ENCODE measurements at regions not wholly inside any gene's neighbourhood (a gene's known extent, or its start where the extent isn't known, plus 50 kb on each side); places are given as distances from the start of the nearest gene placed in this dataset.

GRCh38 chr2:116133381-116133942, 1681.0 kb upstream of the DDX18 start:
- Histone ChIP-seq H3K27ac (no peak overlapping the region), H3K9me3 (ENCODE audit: low read depth) (no peaks in the 10 kb centered on the region), H3K36me3 (no peaks in the 10 kb centered on the region), H3K4me3 (no peak overlapping the region), H3K4me1 (ENCODE audit: low read depth) (no peaks in the 10 kb centered on the region), H3K27me3 (no peaks in the 10 kb centered on the region)
- DNase-seq (ENCODE audit: low read depth in 1 of 2, low spot score in 1 of 2), result no peak
- no peak for TF ChIP-seq CTCF (IDR thresholded peaks at IDR 0.05; ENCODE audit: low read depth, low read length)

DNA sequence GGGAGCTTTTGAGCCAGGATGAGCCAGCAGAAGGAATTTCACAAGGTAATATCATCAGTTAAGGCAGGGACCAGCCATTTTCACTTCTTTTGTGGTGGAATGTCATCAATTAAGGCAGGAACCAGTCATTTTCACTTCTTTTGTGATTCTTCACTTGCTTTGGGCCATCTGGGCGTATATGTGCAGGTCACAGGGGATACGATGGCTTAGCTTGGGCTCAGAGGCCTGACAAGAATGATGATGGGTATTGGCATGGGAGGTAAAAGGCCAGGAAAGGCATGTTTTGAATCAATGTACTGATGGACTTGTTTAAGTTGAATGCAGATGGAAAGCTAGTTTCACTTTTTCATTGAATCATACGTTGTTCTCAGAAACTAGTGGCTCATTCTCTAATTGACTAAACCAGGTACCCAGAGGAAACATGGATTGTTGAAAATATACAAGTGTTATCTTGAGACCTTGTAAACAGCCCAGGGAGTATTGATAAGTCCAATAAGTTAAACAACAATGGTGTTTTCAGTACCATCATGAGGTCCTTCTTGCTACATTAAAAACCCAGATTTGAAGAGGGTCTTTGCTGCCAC, 1672.5 kb upstream of the DDX18 start:
- no peaks in the 10 kb centered on the region for H3K27me3 ChIP-seq
- H3K27ac ChIP-seq, result no peak overlapping the region
- H3K4me3 ChIP-seq, result no peak overlapping the region
- H3K36me3 ChIP-seq, result no peaks in the 10 kb centered on the region
- no peaks in the 10 kb centered on the region for H3K9me3 ChIP-seq (ENCODE audit: low read depth)
- TF ChIP-seq CTCF (IDR thresholded peaks at IDR 0.05; ENCODE audit: low read depth, low read length), result no peak
- H3K4me1 ChIP-seq (ENCODE audit: low read depth), result no peaks in the 10 kb centered on the region
- DNase-seq (ENCODE audit: low read depth in 1 of 2, low spot score in 1 of 2), result no peak

GRCh38 chr2:116142644-116143227, 1671.8 kb upstream of the DDX18 start:
- no peak for DNase-seq (ENCODE audit: low read depth in 1 of 2, low spot score in 1 of 2)
- no peaks in the 10 kb centered on the region for H3K9me3 ChIP-seq (ENCODE audit: low read depth)
- no peak for TF ChIP-seq CTCF (IDR thresholded peaks at IDR 0.05; ENCODE audit: low read depth, low read length)
- H3K36me3 ChIP-seq, result no peaks in the 10 kb centered on the region
- no peak overlapping the region for H3K4me3 ChIP-seq
- H3K27me3 ChIP-seq, result no peaks in the 10 kb centered on the region
- no peak overlapping the region for H3K27ac ChIP-seq
- H3K4me1 ChIP-seq (ENCODE audit: low read depth), result no peaks in the 10 kb centered on the region

DNA sequence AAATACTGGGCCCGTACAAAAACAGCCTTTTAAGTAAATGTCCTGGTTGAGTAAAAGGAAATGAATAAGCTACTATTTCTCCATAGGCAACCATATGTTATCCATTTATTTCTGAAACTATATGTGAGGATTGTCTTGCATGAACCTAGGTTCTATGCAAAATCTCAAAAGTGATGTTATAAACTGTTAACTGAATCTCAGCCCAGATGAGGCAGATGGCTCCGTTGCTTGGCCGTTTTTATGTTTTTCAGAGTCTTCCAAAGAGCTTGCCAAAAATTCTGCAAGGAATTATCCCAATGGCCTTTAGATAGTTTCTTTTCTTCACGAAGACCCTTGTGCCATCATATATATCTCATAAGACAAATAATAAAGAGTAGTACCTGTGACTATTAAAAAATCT, 1669.5 kb upstream of the DDX18 start:
- DNase-seq (ENCODE audit: low read depth in 1 of 2, low spot score in 1 of 2), result no peak
- H3K36me3 ChIP-seq, result no peaks in the 10 kb centered on the region
- H3K4me1 ChIP-seq (ENCODE audit: low read depth), result no peaks in the 10 kb centered on the region
- H3K27me3 ChIP-seq, result no peaks in the 10 kb centered on the region
- no peak overlapping the region for H3K4me3 ChIP-seq
- H3K9me3 ChIP-seq (ENCODE audit: low read depth), result no peaks in the 10 kb centered on the region
- no peak overlapping the region for H3K27ac ChIP-seq
- no peak for TF ChIP-seq CTCF (IDR thresholded peaks at IDR 0.05; ENCODE audit: low read depth, low read length)

DNA sequence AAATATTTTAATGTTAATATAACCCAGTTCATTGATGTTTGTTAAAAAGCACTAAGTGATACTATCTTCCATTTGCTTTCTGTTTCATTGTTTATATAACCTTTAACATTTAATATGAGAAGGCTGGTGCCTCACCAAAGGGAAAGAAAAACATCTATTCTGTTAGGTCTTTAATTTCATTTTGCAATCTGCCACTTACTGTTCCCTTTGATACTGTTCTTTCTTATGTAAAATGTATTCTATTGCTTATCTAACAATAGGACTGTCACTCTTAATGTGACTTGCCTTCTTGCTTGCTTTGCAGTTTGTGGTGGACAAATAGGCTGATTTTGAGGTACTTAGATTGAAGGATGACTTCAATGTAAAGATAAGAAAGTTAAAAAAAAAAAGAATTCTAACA, 1666.1 kb upstream of the DDX18 start:
- TF ChIP-seq CTCF (IDR thresholded peaks at IDR 0.05; ENCODE audit: low read depth, low read length), result no peak

More for the DNA sequence above, 1666.1 kb upstream of the DDX18 start:
- Histone ChIP-seq H3K36me3 (no peaks in the 10 kb centered on the region), H3K4me1 (ENCODE audit: low read depth) (no peaks in the 10 kb centered on the region), H3K27ac (no peak overlapping the region), H3K27me3 (no peaks in the 10 kb centered on the region), H3K9me3 (ENCODE audit: low read depth) (no peaks in the 10 kb centered on the region), H3K4me3 (no peak overlapping the region)
- no peak for DNase-seq (ENCODE audit: low read depth in 1 of 2, low spot score in 1 of 2)
